NOMO-1 (cell line): ENCODE measurements at regions not wholly inside any gene's neighbourhood (a gene's known extent, or its start where the extent isn't known, plus 50 kb on each side); places are given as distances from the start of the nearest gene placed in this dataset.
A peak's percentile ranks its signal among the peaks of the same experiment; 100 is the strongest.

Experiments used
- DNase-seq, 2 experiments: peaks; one replicate each; lab custom pipeline; 2025; ENCODE audit not compliant: unreplicated experiment in 2 of 2; lab: John Stamatoyannopoulos, UW

- DNase-seq = no peak
Measured at GRCh38 chr10:9636216-9636615, 1381.5 kb upstream of the CELF2 start.

GRCh38 chr10:9643782-9644181, 1373.9 kb upstream of the CELF2 start:
- no peak for DNase-seq

GRCh38 chr10:9645404-9645803, 1372.3 kb upstream of the CELF2 start:
- DNase-seq = no peak

- DNase-seq = no peak
Measured at GRCh38 chr10:9645928-9646600, 1371.6 kb upstream of the CELF2 start.

GRCh38 chr10:9654261-9654660, 1363.4 kb upstream of the CELF2 start:
- DNase-seq = no peak

GRCh38 chr10:9656386-9656785, 1361.3 kb upstream of the CELF2 start:
- DNase-seq = no peak

- DNase-seq = no peak
Measured at GRCh38 chr10:9656996-9657395, 1360.7 kb upstream of the CELF2 start.

- DNase-seq = no peak
Measured at GRCh38 chr10:9657530-9657929, 1360.1 kb upstream of the CELF2 start.

- DNase-seq = no peak
Measured at GRCh38 chr10:9668411-9668810, 1349.3 kb upstream of the CELF2 start.

- no peak for DNase-seq
Measured at GRCh38 chr10:9670911-9671310, 1346.8 kb upstream of the CELF2 start.

GRCh38 chr10:9681655-9682054, 1336.0 kb upstream of the CELF2 start:
- DNase-seq = no peak

GRCh38 chr10:9682802-9683201, 1334.9 kb upstream of the CELF2 start:
- no peak for DNase-seq

GRCh38 chr10:9684186-9684585, 1333.5 kb upstream of the CELF2 start:
- no peak for DNase-seq

GRCh38 chr10:9685596-9685995, 1332.1 kb upstream of the CELF2 start:
- DNase-seq = no peak

GRCh38 chr10:9688711-9689110, 1329.0 kb upstream of the CELF2 start:
- DNase-seq = no peak

GRCh38 chr10:9707216-9707615, 1310.5 kb upstream of the CELF2 start:
- peak in 1 of 2 experiments; percentile 24 for DNase-seq

- DNase-seq = no peak
Measured at GRCh38 chr10:9709849-9710248, 1307.8 kb upstream of the CELF2 start.

- DNase-seq = no peak
Measured at GRCh38 chr10:9712393-9712792, 1305.3 kb upstream of the CELF2 start.

- no peak for DNase-seq
Measured at GRCh38 chr10:9719246-9719645, 1298.4 kb upstream of the CELF2 start.

- no peak for DNase-seq
Measured at GRCh38 chr10:9733766-9734165, 1283.9 kb upstream of the CELF2 start.

GRCh38 chr10:9734218-9734617, 1283.5 kb upstream of the CELF2 start:
- no peak for DNase-seq

- no peak for DNase-seq
Measured at GRCh38 chr10:9735731-9736130, 1281.9 kb upstream of the CELF2 start.

- no peak for DNase-seq
Measured at GRCh38 chr10:9743639-9744038, 1274.0 kb upstream of the CELF2 start.
